Erythroblast (primary cell): ENCODE measurements at regions not wholly inside any gene's neighbourhood (a gene's known extent, or its start where the extent isn't known, plus 50 kb on each side); places are given as distances from the start of the nearest gene placed in this dataset.

Experiments used
- GATA1 ChIP-seq: IDR thresholded peaks from 2 replicates; pipeline ENCODE4 v1.6.1; 2011; ENCODE audit warnings: low read depth, mild to moderate bottlenecking, control low read depth, low read length, moderate library complexity
- POLR2A ChIP-seq: IDR thresholded peaks from 2 replicates; pipeline ENCODE4 v1.6.1; 2011; ENCODE audit warnings: mild to moderate bottlenecking, low read length

- TF ChIP-seq POLR2A (no peak), GATA1 (no peak)
Measured at GRCh38 chr5:67293226-67293625, 96.6 kb upstream of the CD180 start.
